ENCODE measurements at regions not wholly inside any gene's neighbourhood (a gene's known extent, or its start where the extent isn't known, plus 50 kb on each side); places are given as distances from the start of the nearest gene placed in this dataset.
"Not testable (repeated sequence)": the region's sequence is repeated elsewhere in the genome, so short reads cannot be mapped to it uniquely, and the experiment has no call there.

DNA sequence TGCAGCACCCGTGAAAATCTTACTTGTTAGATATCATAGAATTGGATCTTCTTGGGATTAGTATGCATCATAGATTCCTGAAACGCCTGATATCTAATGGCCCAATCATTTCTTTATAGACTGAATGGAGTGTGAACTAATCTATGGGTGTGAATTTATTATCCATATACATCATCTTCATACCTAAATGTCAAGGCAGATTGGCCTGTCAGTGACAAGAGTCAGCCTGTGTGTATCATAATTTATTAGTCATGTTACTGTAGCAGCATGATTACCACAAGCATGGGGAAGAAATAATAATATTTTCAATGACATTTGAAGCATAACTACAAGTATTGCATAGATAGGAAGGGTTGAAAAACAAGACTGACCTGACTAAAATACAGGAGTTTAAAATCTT is 235.8 kb downstream of the RAP2B start:
- H3K27me3 Mint-ChIP-seq: no peaks in the 10 kb centered on the region
- DNase-seq: no peak
- no peak overlapping the region for H3K27ac Mint-ChIP-seq
- intact Hi-C loops (cut with micrococcal nuclease): no loop called here
- peaks cover 20% of the 10 kb centered on the region for H3K9me3 Mint-ChIP-seq
- ChIA-PET CTCF (no interaction called here), POLR2A (no interaction called here)
- peaks cover 19% of the 10 kb centered on the region for H3K4me1 Mint-ChIP-seq (ENCODE audit: low read depth)
- no peak overlapping the region for H3K4me3 Mint-ChIP-seq
- H3K36me3 Mint-ChIP-seq: peaks cover 10% of the 10 kb centered on the region

DNA sequence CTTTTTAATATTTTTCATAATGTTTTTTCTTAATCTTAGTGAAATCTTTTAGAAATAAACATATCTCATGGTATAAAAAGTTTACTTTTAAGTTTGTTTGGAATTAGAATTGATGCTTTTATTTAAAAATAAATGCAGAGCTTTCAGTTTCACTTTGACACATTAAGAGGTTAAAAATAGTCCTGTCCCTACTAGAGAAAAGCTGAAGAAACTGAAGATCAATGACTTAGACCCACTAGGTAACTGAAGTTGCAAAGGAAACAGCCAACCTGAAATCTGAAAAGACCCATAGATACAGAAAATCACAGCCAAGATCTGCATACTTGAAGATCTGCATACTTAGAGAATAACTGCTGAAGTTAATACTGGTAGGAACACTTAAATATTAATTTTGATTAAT is 237.6 kb downstream of the RAP2B start:
- no peak overlapping the region for H3K4me3 Mint-ChIP-seq
- H3K36me3 Mint-ChIP-seq: peaks cover 4% of the 10 kb centered on the region
- CTCF ChIA-PET: interaction anchor here (0.6 kb wide), 1 partner anchor 319 kb away, joined by 5 read pairs; no protein-coding TSS in a partner anchor
- no peaks in the 10 kb centered on the region for H3K27me3 Mint-ChIP-seq
- DNase-seq: no peak
- H3K4me1 Mint-ChIP-seq (ENCODE audit: low read depth): peaks cover 19% of the 10 kb centered on the region
- no peak overlapping the region for H3K27ac Mint-ChIP-seq
- H3K9me3 Mint-ChIP-seq: peaks cover 5% of the 10 kb centered on the region
- intact Hi-C loops (cut with micrococcal nuclease): no loop called here
- POLR2A ChIA-PET: no interaction called here

DNA sequence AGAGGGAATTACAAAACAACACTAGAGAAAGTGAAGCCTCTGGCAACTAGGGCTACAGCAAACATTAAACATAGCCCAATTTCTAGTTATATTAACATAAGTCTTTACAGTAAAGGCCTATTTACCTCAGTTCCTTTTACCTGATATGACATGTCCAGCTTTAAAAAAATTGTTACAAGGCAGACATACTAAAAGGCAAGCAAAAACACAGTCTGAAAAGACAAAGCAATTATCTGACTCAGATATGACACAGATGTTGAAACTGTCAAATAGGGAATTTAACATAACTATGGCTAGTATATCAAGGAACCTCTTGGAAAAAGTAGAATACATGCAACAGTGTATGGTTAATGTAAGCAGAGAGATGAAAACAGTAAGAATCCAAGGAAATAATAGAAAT is 238.6 kb downstream of the RAP2B start:
- Mint-ChIP-seq H3K36me3 (no peaks in the 10 kb centered on the region), H3K27ac (no peak overlapping the region), H3K4me1 (ENCODE audit: low read depth) (peaks cover 19% of the 10 kb centered on the region), H3K27me3 (no peaks in the 10 kb centered on the region), H3K4me3 (no peak overlapping the region), H3K9me3 (no peaks in the 10 kb centered on the region)
- intact Hi-C loops (cut with micrococcal nuclease): no loop called here
- ChIA-PET CTCF (no interaction called here), POLR2A (interaction anchor here (1.0 kb wide), 1 partner anchor 200 kb away, joined by 3 read pairs; no protein-coding TSS in a partner anchor)
- no peak for DNase-seq

DNA sequence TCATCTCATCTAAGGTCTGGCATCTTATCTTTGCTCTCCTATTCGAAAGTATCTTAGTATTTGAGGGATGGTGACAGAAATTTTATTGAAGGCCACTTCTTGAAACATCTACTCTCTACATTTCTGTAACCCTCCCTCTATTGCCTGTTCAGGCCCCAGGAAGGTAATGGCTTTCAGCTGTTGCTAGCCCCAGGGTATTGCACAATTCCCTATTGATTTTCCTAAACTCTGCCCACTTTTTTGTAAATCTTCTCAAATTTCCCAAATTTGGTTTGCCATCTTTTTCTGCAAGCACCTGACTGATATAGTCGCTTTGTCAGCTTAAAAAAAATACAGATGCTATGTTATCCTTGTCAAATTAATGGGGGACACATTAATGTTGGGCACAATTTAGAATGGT is 242.1 kb downstream of the RAP2B start:
- no peak overlapping the region for H3K4me3 Mint-ChIP-seq
- no peak overlapping the region for H3K27ac Mint-ChIP-seq
- H3K9me3 Mint-ChIP-seq: no peaks in the 10 kb centered on the region
- H3K4me1 Mint-ChIP-seq (ENCODE audit: low read depth): peaks cover 13% of the 10 kb centered on the region
- POLR2A ChIA-PET: no interaction called here
- H3K36me3 Mint-ChIP-seq: no peaks in the 10 kb centered on the region
- CTCF ChIA-PET: interaction anchor here (0.9 kb wide), 1 partner anchor 114 kb away, joined by 3 read pairs; no protein-coding TSS in a partner anchor
- no peaks in the 10 kb centered on the region for H3K27me3 Mint-ChIP-seq
- intact Hi-C loops (cut with micrococcal nuclease): no loop called here
- DNase-seq: no peak

DNA sequence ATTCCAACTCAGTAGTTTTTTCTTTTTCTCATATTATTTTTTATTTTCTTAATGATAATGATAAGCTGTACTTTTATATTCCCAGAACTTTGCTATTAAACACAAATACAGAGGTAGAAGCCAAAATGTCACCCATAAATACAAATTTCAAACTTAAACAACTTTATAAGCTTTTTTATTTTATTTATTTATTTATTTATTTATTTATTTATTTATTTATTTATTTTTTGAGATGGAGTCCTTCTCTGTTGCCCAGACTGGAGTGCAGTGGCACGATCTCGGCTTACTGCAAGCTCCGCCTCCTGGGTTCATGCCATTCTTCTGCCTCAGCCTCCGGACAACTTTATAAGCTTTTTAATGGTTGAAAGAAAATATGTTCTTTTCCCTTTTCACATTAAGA is 243.3 kb downstream of the RAP2B start:
- DNase-seq; POLR2A ChIA-PET; H3K4me3 Mint-ChIP-seq; CTCF ChIA-PET; H3K36me3 Mint-ChIP-seq; H3K4me1 Mint-ChIP-seq (ENCODE audit: low read depth); H3K9me3 Mint-ChIP-seq; H3K27me3 Mint-ChIP-seq; H3K27ac Mint-ChIP-seq; intact Hi-C loops (cut with micrococcal nuclease): not testable (repeated sequence)

DNA sequence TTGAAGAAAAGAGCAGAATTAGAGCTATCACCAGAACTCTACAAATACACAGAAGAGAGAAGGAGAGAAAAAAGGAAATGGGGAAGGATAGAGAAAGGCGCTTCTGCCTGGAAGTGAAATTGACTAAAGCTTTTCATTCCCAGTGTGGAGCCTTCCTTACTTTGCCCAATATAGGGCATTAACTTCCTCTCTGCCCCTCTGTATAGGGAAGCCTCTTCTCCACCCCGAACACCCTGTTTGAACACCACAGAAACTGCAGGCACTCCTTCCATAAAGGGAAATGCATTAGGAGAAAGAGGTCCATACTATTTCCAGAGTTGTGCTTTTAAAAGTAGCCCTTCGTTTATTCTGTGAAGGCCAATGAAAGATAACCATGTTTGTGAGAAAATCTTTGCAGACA is 248.5 kb downstream of the RAP2B start:
- CTCF ChIA-PET: no interaction called here
- intact Hi-C loops (cut with micrococcal nuclease): no loop called here

DNA sequence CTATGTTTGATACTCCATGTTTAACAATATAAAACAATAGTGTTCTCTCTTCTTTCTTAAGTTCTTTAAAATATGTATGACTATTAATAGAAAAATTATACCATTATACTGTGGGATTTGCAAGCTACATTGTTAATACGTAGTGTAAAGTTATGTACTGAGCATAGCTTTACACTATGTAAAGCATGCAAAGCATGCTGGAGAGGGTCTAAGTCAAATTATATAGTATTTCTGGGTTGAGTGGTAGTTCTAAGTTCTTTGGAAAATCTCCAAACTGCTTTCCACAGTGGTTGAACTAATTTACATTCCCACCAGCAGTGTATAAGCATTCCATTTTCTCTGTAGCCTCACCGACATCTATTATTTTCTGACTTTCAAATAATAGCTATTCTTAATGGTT is 253.0 kb downstream of the RAP2B start:
- CTCF ChIA-PET: interaction anchor here (0.9 kb wide), 1 partner anchor 14 kb away, joined by 3 read pairs; no protein-coding TSS in a partner anchor
- Mint-ChIP-seq H3K36me3 (peaks cover 3% of the 10 kb centered on the region), H3K4me1 (ENCODE audit: low read depth) (peaks cover 9% of the 10 kb centered on the region), H3K4me3 (no peak overlapping the region), H3K27ac (no peak overlapping the region), H3K27me3 (no peaks in the 10 kb centered on the region), H3K9me3 (peaks cover 28% of the 10 kb centered on the region)
- POLR2A ChIA-PET: no interaction called here
- no peak for DNase-seq
- intact Hi-C loops (cut with micrococcal nuclease): no loop called here

More for the DNA sequence above, 248.5 kb downstream of the RAP2B start:
- POLR2A ChIA-PET: no interaction called here
- Mint-ChIP-seq H3K27ac (no peak overlapping the region), H3K9me3 (no peaks in the 10 kb centered on the region), H3K36me3 (no peaks in the 10 kb centered on the region), H3K4me3 (no peak overlapping the region), H3K4me1 (ENCODE audit: low read depth) (peaks cover 9% of the 10 kb centered on the region), H3K27me3 (no peaks in the 10 kb centered on the region)
- DNase-seq: no peak

DNA sequence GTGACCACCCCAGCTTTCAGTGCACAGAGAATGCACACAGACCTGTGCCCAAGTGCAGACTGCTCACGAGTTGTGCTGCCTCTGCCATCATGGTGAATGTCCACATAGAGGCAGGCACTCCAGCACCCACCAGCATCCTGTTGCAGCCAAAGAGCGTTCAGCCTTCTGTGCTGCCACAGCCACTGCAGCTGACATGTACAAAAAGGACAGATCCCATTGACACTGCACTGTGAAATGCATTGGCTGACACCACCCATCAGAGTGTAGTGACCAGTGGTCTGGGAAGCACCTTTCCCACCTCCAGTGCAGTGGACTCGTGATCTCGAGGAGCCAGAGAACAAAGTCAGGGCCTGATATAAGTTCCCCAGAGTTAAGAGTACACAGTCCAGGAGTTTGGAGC is 260.3 kb downstream of the RAP2B start:
- intact Hi-C loops (cut with micrococcal nuclease): no loop called here
- no peak overlapping the region for H3K27ac Mint-ChIP-seq
- no peak overlapping the region for H3K4me3 Mint-ChIP-seq
- no peaks in the 10 kb centered on the region for H3K4me1 Mint-ChIP-seq (ENCODE audit: low read depth)
- H3K9me3 Mint-ChIP-seq: peaks cover 56% of the 10 kb centered on the region
- DNase-seq: no peak
- no peaks in the 10 kb centered on the region for H3K27me3 Mint-ChIP-seq
- peaks cover 21% of the 10 kb centered on the region for H3K36me3 Mint-ChIP-seq
- CTCF ChIA-PET: no interaction called here
- POLR2A ChIA-PET: no interaction called here

DNA sequence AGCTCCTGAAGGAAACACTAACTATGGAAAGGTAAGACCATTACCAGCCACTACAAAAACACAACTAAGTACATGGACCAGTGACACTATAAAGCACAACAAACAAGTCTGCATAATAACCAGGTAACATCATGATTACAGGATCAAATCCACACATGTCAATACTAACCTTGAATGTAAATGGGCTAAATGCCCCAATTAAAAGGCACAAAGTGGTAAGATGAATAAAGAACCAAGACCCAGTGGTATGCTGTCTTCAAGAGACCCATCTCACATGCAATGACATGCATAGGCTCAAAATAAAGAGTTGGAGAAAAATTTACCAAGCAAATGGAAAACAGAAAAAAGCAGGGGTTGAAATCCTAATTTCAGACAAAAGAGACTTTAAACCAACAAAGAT is 261.8 kb downstream of the RAP2B start:
- Mint-ChIP-seq H3K9me3 (peaks cover 47% of the 10 kb centered on the region), H3K36me3 (peaks cover 21% of the 10 kb centered on the region)
- DNase-seq; H3K4me3 Mint-ChIP-seq; H3K27me3 Mint-ChIP-seq; H3K27ac Mint-ChIP-seq; POLR2A ChIA-PET; intact Hi-C loops (cut with micrococcal nuclease); H3K4me1 Mint-ChIP-seq (ENCODE audit: low read depth); CTCF ChIA-PET: not testable (repeated sequence)

DNA sequence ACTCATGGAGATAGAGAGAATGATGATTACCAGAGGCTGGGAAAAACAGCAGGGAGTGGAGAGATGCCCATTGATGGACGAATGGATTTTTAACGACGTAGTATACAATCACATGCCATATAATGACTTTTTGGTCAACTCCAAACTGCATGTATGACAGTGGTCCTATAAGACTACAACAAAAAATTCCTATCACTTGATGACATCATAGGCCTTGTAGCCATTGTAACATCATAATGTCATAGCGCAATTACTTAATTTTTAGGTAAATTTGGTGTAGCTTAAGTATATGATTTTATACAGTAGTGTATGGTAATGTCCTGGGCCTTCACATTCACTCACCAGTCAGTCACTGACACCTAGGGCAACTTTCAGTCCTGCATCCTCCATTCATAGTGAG is 264.3 kb downstream of the RAP2B start:
- Mint-ChIP-seq H3K4me1 (ENCODE audit: low read depth) (no peaks in the 10 kb centered on the region), H3K27me3 (no peaks in the 10 kb centered on the region), H3K4me3 (no peak overlapping the region), H3K36me3 (peaks cover 18% of the 10 kb centered on the region), H3K27ac (no peak overlapping the region), H3K9me3 (peaks cover 32% of the 10 kb centered on the region)
- ChIA-PET POLR2A (no interaction called here), CTCF (interaction anchor here (1.1 kb wide), 1 partner anchor 12 kb away, joined by 3 read pairs; no protein-coding TSS in a partner anchor)
- DNase-seq: no peak
- intact Hi-C loops (cut with micrococcal nuclease): no loop called here

DNA sequence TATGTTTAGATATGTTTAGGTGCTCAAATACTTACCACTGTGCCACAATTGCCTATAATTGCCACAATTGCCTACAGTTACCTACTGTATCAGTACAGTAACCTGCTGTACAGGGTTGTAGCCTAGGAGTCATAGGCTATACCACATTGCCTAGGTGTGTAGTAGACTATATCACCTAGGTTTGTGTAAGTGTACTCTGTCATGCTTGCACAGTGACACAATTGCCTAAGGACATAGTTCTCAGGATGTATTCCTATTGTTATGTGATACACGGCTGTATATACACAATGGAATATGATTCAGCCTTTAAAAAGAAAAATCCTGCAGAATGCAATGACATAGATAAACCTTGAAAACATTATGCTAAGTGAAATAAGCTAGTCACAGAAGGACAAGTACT is 264.8 kb downstream of the RAP2B start:
- intact Hi-C loops (cut with micrococcal nuclease): no loop called here
- ChIA-PET POLR2A (no interaction called here), CTCF (no interaction called here)
- Mint-ChIP-seq H3K36me3 (peaks cover 18% of the 10 kb centered on the region), H3K27me3 (no peaks in the 10 kb centered on the region), H3K4me3 (no peak overlapping the region), H3K9me3 (peaks cover 32% of the 10 kb centered on the region), H3K27ac (no peak overlapping the region), H3K4me1 (ENCODE audit: low read depth) (no peaks in the 10 kb centered on the region)
- no peak for DNase-seq

DNA sequence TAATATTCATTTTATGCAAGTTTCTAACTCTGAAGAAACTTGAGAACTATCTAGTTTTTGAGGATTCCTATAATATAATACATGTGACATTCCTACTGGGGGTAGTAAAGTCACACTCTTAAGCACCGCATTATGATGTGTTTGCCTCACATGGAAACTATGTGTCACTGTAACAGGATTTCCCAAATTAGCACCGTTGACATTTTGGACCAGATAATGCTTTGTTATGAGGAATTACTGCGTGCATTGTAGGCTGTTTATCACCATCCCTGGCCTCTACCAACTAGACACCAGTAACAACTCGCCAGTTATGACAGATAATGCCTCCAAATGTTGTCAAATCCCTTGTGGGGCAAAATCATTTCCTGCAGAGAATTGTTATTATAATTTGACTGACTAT is 267.8 kb downstream of the RAP2B start:
- CTCF ChIA-PET: no interaction called here
- intact Hi-C loops (cut with micrococcal nuclease): no loop called here

DNA sequence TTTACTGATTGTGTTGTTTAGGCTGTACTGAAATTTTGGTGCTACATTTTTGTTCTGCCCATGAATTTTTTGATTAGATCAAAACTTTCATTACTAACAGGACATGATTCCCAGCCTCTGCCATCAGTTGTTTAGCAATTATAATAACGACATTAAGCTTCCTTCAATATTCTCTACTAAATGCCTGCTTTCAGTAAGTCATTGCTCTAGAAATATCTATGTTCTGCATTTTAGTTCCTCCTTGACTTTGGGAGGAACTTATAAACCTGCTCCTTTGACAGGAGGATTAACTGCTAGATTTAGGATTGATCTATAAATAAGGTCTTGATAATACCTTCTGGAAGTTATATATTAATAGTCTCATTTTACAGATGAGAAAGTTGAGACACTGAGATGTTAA is 269.1 kb downstream of the RAP2B start:
- H3K36me3 Mint-ChIP-seq: no peaks in the 10 kb centered on the region
- no peak overlapping the region for H3K4me3 Mint-ChIP-seq
- CTCF ChIA-PET: no interaction called here
- no peaks in the 10 kb centered on the region for H3K4me1 Mint-ChIP-seq (ENCODE audit: low read depth)
- no peak for DNase-seq
- H3K27ac Mint-ChIP-seq: no peak overlapping the region
- POLR2A ChIA-PET: no interaction called here
- no peaks in the 10 kb centered on the region for H3K27me3 Mint-ChIP-seq
- H3K9me3 Mint-ChIP-seq: no peaks in the 10 kb centered on the region
- intact Hi-C loops (cut with micrococcal nuclease): no loop called here

More for the DNA sequence above, 267.8 kb downstream of the RAP2B start:
- H3K27me3 Mint-ChIP-seq: no peaks in the 10 kb centered on the region
- no peak overlapping the region for H3K27ac Mint-ChIP-seq
- H3K4me3 Mint-ChIP-seq: no peak overlapping the region
- no peaks in the 10 kb centered on the region for H3K36me3 Mint-ChIP-seq
- POLR2A ChIA-PET: no interaction called here
- DNase-seq: no peak
- H3K9me3 Mint-ChIP-seq: peaks cover 7% of the 10 kb centered on the region
- H3K4me1 Mint-ChIP-seq (ENCODE audit: low read depth): no peaks in the 10 kb centered on the region

Data from activated CD4-positive, alpha-beta memory T cell treated with anti-CD3 and anti-CD28 coated beads for 36 hours (primary cell).